ENCODE measurements at regions not wholly inside any gene's neighbourhood (a gene's known extent, or its start where the extent isn't known, plus 50 kb on each side); places are given as distances from the start of the nearest gene placed in this dataset.
A peak's percentile ranks its signal among the peaks of the same experiment; 100 is the strongest.

DNA sequence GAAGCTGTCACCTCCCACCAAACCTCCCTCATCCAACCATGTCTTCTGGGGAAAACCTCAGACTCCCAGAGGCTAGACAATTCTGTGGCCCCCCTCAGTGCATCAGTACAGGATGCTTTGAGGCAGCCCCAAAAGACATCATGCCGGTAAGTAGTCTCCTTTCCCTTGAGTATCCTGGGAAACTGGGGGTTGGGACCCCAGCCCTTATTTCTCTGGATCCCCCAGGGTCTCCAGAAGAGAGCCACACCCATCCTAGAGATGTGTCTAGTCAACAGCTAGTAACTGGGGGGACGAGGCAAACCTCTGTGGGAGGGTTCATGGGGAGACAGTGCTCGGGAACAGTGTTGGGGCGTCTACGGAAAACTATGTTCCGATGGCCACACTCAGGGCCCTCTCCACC, 974.2 kb upstream of the TMEM132C start:
- no peak for DNase-seq
- no peaks in the 10 kb centered on the region for H3K4me1 ChIP-seq
- H3K36me3 ChIP-seq, result no peaks in the 10 kb centered on the region
- TF ChIP-seq POLR2A (IDR thresholded peaks at IDR 0.05) (no peak), POLR2AphosphoS5 (IDR thresholded peaks at IDR 0.05) (no peak)
- TF ChIP-seq, protein P1, sequence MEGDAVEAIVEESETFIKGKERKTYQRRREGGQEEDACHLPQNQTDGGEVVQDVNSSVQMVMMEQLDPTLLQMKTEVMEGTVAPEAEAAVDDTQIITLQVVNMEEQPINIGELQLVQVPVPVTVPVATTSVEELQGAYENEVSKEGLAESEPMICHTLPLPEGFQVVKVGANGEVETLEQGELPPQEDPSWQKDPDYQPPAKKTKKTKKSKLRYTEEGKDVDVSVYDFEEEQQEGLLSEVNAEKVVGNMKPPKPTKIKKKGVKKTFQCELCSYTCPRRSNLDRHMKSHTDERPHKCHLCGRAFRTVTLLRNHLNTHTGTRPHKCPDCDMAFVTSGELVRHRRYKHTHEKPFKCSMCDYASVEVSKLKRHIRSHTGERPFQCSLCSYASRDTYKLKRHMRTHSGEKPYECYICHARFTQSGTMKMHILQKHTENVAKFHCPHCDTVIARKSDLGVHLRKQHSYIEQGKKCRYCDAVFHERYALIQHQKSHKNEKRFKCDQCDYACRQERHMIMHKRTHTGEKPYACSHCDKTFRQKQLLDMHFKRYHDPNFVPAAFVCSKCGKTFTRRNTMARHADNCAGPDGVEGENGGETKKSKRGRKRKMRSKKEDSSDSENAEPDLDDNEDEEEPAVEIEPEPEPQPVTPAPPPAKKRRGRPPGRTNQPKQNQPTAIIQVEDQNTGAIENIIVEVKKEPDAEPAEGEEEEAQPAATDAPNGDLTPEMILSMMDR (IDR thresholded peaks at IDR 0.05 in 8 of 11, conservative IDR thresholded peaks at IDR 0.05 in 3 of 11), result no peak
- H3K27ac ChIP-seq, result no peak overlapping the region
- intact Hi-C loops (cut with DNase I; ENCODE audit: low total_unique reads), result no loop called here
- H3K9me3 ChIP-seq, result no peaks in the 10 kb centered on the region
- 86 to 92% (median 90%) methylated on average over 6 of the region's 6 CpGs for WGBS, 5 donors
- no peak overlapping the region for H3K4me3 ChIP-seq
- no peaks in the 10 kb centered on the region for H3K27me3 ChIP-seq (replicated peaks in 1 of 7)

- Histone ChIP-seq H3K9me3 (no peaks in the 10 kb centered on the region), H3K36me3 (no peaks in the 10 kb centered on the region), H3K4me3 (no peak overlapping the region), H3K27ac (no peak overlapping the region), H3K4me1 (no peaks in the 10 kb centered on the region), H3K27me3 (replicated peaks in 1 of 7) (no peaks in the 10 kb centered on the region)
- intact Hi-C loops (cut with DNase I; ENCODE audit: low total_unique reads), result no loop called here
- 63 to 72% (median 67%) methylated on average over 11 to 13 of the region's 13 CpGs for WGBS, 5 donors
- TF ChIP-seq, protein P1 (IDR thresholded peaks at IDR 0.05 in 8 of 11, conservative IDR thresholded peaks at IDR 0.05 in 3 of 11), result peak in 9 of 11 experiments; percentile 10 to 70 (median 52)
- TF ChIP-seq POLR2A (IDR thresholded peaks at IDR 0.05) (no peak), POLR2AphosphoS5 (IDR thresholded peaks at IDR 0.05) (no peak)
- no peak for DNase-seq
Measured at GRCh38 chr12:127293507-127294310, 973.3 kb upstream of the TMEM132C start.

- intact Hi-C loops (cut with DNase I; ENCODE audit: low total_unique reads), result no loop called here
Measured at GRCh38 chr12:127294651-127295210, 972.2 kb upstream of the TMEM132C start.

GRCh38 chr12:127295630-127296029, 971.3 kb upstream of the TMEM132C start:
- DNase-seq, result no peak
- TF ChIP-seq POLR2AphosphoS5 (IDR thresholded peaks at IDR 0.05) (no peak), POLR2A (IDR thresholded peaks at IDR 0.05) (no peak)
- TF ChIP-seq, protein P1 (IDR thresholded peaks at IDR 0.05 in 8 of 11, conservative IDR thresholded peaks at IDR 0.05 in 3 of 11), result no peak

More at GRCh38 chr12:127294651-127295210, 972.2 kb upstream of the TMEM132C start:
- Histone ChIP-seq H3K27ac (no peak overlapping the region), H3K4me3 (no peak overlapping the region), H3K4me1 (no peaks in the 10 kb centered on the region), H3K9me3 (peaks cover 0 to 4% (median 0%) of the 10 kb centered on the region in 8 donors), H3K36me3 (no peaks in the 10 kb centered on the region), H3K27me3 (replicated peaks in 1 of 7) (no peaks in the 10 kb centered on the region)
- TF ChIP-seq, protein P1 (IDR thresholded peaks at IDR 0.05 in 8 of 11, conservative IDR thresholded peaks at IDR 0.05 in 3 of 11), result no peak
- TF ChIP-seq POLR2AphosphoS5 (IDR thresholded peaks at IDR 0.05), result no peak
- TF ChIP-seq POLR2A (IDR thresholded peaks at IDR 0.05), result no peak
- no peak for DNase-seq
- WGBS, 5 donors, result 79 to 89% (median 80%) methylated on average over 6 of the region's 6 CpGs

More at GRCh38 chr12:127295630-127296029, 971.3 kb upstream of the TMEM132C start:
- Histone ChIP-seq H3K27ac (no peak overlapping the region), H3K27me3 (replicated peaks in 1 of 7) (no peaks in the 10 kb centered on the region), H3K4me1 (no peaks in the 10 kb centered on the region), H3K36me3 (no peaks in the 10 kb centered on the region), H3K4me3 (no peak overlapping the region), H3K9me3 (peaks cover 0 to 6% (median 0%) of the 10 kb centered on the region in 8 donors)
- intact Hi-C loops (cut with DNase I; ENCODE audit: low total_unique reads), result no loop called here
- WGBS, 5 donors, result 63 to 80% (median 74%) methylated on average over 2 of the region's 2 CpGs
